CD4-positive, CD25-positive, alpha-beta regulatory T cell (primary cell): ENCODE measurements at regions not wholly inside any gene's neighbourhood (a gene's known extent, or its start where the extent isn't known, plus 50 kb on each side); places are given as distances from the start of the nearest gene placed in this dataset.

ENCODE experiments used
- ATAC-seq, 2 donors: fragments of 150-1000 bp; cut with Tn5 transposase; one replicate each; pipeline ENCODE4 v1.10.0; 2021; ENCODE audit warnings: low read depth in 2 of 2, moderate number of reproducible peaks in 2 of 2, moderate library complexity in 1 of 2
- DNase-seq, 3 donors: peaks; one replicate each; pipeline versions ENCODE4 v3.0.0 to v3.0.0-alpha.2; 2012 to 2022; ENCODE audit warnings: mixed read lengths in 1 of 3
- H3K27ac ChIP-seq: one replicate; pipeline ENCODE4 v1.7.0; 2013; ENCODE audit warnings: mild to moderate bottlenecking, low read length; ENCODE audit not compliant: insufficient read depth, poor library complexity, severe bottlenecking
- H3K27me3 ChIP-seq: one replicate; pipeline ENCODE4 v1.7.0; 2013; ENCODE audit warnings: low read length; ENCODE audit not compliant: control insufficient read depth, insufficient read depth
- H3K36me3 ChIP-seq: one replicate; pipeline ENCODE4 v1.7.0; 2013; ENCODE audit warnings: mild to moderate bottlenecking, low read length, moderate library complexity; ENCODE audit not compliant: control insufficient read depth, insufficient read depth
- H3K4me1 ChIP-seq: 2 replicates; pipeline ENCODE4 v1.7.0; 2013; ENCODE audit warnings: mild to moderate bottlenecking, low read length; ENCODE audit not compliant: insufficient read depth, control insufficient read depth, poor library complexity, severe bottlenecking
- H3K4me3 ChIP-seq: one replicate; pipeline ENCODE4 v1.7.0; 2013; ENCODE audit warnings: low read depth, mild to moderate bottlenecking, low read length, moderate library complexity
- H3K9me3 ChIP-seq, 2 experiments: 1 replicate in 1 of 2; 2 replicates in 1 of 2; pipeline ENCODE4 v1.7.0; 2013; ENCODE audit warnings: low read length in 2 of 2, mild to moderate bottlenecking in 1 of 2, moderate library complexity in 1 of 2; ENCODE audit not compliant: control insufficient read depth in 2 of 2
- H3K27ac Mint-ChIP-seq, 3 donors: one replicate each; pipeline ENCODE4 v1.8.0; 2020 to 2022; ENCODE audit warnings: mild to moderate bottlenecking in 3 of 3, mixed read lengths in 3 of 3, moderate library complexity in 2 of 3
- H3K27me3 Mint-ChIP-seq: one replicate; pipeline ENCODE4 v1.8.0; 2022; ENCODE audit warnings: mild to moderate bottlenecking, mixed read lengths
- H3K36me3 Mint-ChIP-seq: one replicate; pipeline ENCODE4 v1.8.0; 2020; ENCODE audit warnings: mixed read lengths
- H3K4me1 Mint-ChIP-seq, 4 donors: one replicate each; pipeline ENCODE4 v1.8.0; 2020 to 2022; ENCODE audit warnings: mixed read lengths in 4 of 4, mild to moderate bottlenecking in 1 of 4
- H3K4me3 Mint-ChIP-seq, 4 donors: one replicate each; pipeline ENCODE4 v1.8.0; 2020 to 2022; ENCODE audit warnings: mild to moderate bottlenecking in 4 of 4, mixed read lengths in 4 of 4, moderate library complexity in 3 of 4
- H3K9me3 Mint-ChIP-seq, 7 donors: one replicate each; pipeline ENCODE4 v1.8.0; 2020 to 2022; ENCODE audit warnings: mixed read lengths in 7 of 7, mild to moderate bottlenecking in 3 of 7, moderate library complexity in 2 of 7

GRCh38 chr4:23038626-23039491 is 346.1 kb downstream of the GBA3 start:
- Histone ChIP-seq H3K27me3 (no peaks in the 10 kb centered on the region), H3K27ac (no peak overlapping the region), H3K4me3 (no peak overlapping the region), H3K9me3 (peaks cover 0 to 5% of the 10 kb centered on the region in 2 experiments), H3K36me3 (no peaks in the 10 kb centered on the region), H3K4me1 (no peaks in the 10 kb centered on the region)
- H3K36me3 Mint-ChIP-seq, result no peaks in the 10 kb centered on the region
- ATAC-seq, result no peak
- H3K27me3 Mint-ChIP-seq, result no peaks in the 10 kb centered on the region
- no peak overlapping the region for H3K27ac Mint-ChIP-seq
- H3K9me3 Mint-ChIP-seq, result peaks cover 0 to 12% (median 3%) of the 10 kb centered on the region in 7 donors
- H3K4me1 Mint-ChIP-seq, result no peaks in the 10 kb centered on the region
- H3K4me3 Mint-ChIP-seq, result no peak overlapping the region
- no peak for DNase-seq

- Histone ChIP-seq H3K4me3 (no peak overlapping the region), H3K27ac (no peak overlapping the region), H3K4me1 (no peaks in the 10 kb centered on the region), H3K9me3 (peaks cover 0 to 5% of the 10 kb centered on the region in 2 experiments), H3K27me3 (no peaks in the 10 kb centered on the region), H3K36me3 (no peaks in the 10 kb centered on the region)
- DNase-seq, result no peak
- Mint-ChIP-seq H3K4me1 (no peaks in the 10 kb centered on the region), H3K36me3 (no peaks in the 10 kb centered on the region), H3K27ac (no peak overlapping the region), H3K9me3 (peaks cover 0 to 7% (median 3%) of the 10 kb centered on the region in 7 donors), H3K27me3 (no peaks in the 10 kb centered on the region), H3K4me3 (no peak overlapping the region)
- ATAC-seq, result no peak
Observed at GRCh38 chr4:23036921-23037495, 344.3 kb downstream of the GBA3 start.

- H3K4me3 Mint-ChIP-seq, result no peak overlapping the region
- no peaks in the 10 kb centered on the region for H3K27me3 Mint-ChIP-seq
- Histone ChIP-seq H3K36me3 (no peaks in the 10 kb centered on the region), H3K4me3 (no peak overlapping the region), H3K9me3 (peaks cover 0 to 5% of the 10 kb centered on the region in 2 experiments), H3K27ac (no peak overlapping the region), H3K27me3 (no peaks in the 10 kb centered on the region), H3K4me1 (no peaks in the 10 kb centered on the region)
- H3K4me1 Mint-ChIP-seq, result no peaks in the 10 kb centered on the region
- H3K36me3 Mint-ChIP-seq, result no peaks in the 10 kb centered on the region
- H3K27ac Mint-ChIP-seq, result no peak overlapping the region
- no peak for ATAC-seq
- DNase-seq, result no peak
- H3K9me3 Mint-ChIP-seq, result peaks cover 0 to 6% (median 3%) of the 10 kb centered on the region in 7 donors
Observed at GRCh38 chr4:23036503-23036902, 343.8 kb downstream of the GBA3 start.

- Mint-ChIP-seq H3K36me3 (no peaks in the 10 kb centered on the region), H3K4me1 (no peaks in the 10 kb centered on the region), H3K9me3 (peaks cover 0 to 6% (median 3%) of the 10 kb centered on the region in 7 donors), H3K27me3 (no peaks in the 10 kb centered on the region), H3K4me3 (no peak overlapping the region), H3K27ac (no peak overlapping the region)
- DNase-seq (no peak), ATAC-seq (no peak)
- no peaks in the 10 kb centered on the region for H3K36me3 ChIP-seq
- no peak overlapping the region for H3K27ac ChIP-seq
- no peak overlapping the region for H3K4me3 ChIP-seq
- no peaks in the 10 kb centered on the region for H3K4me1 ChIP-seq
- H3K9me3 ChIP-seq, result peaks cover 0 to 5% of the 10 kb centered on the region in 2 experiments
- no peaks in the 10 kb centered on the region for H3K27me3 ChIP-seq
Observed at GRCh38 chr4:23035521-23036056, 342.9 kb downstream of the GBA3 start.

GRCh38 chr4:23034731-23035130 is 342.0 kb downstream of the GBA3 start:
- Histone ChIP-seq H3K4me1 (no peaks in the 10 kb centered on the region), H3K27me3 (no peaks in the 10 kb centered on the region), H3K9me3 (peaks cover 0 to 5% of the 10 kb centered on the region in 2 experiments), H3K4me3 (no peak overlapping the region), H3K27ac (no peak overlapping the region), H3K36me3 (no peaks in the 10 kb centered on the region)
- peaks cover 0 to 5% (median 3%) of the 10 kb centered on the region in 7 donors for H3K9me3 Mint-ChIP-seq
- H3K36me3 Mint-ChIP-seq, result no peaks in the 10 kb centered on the region
- H3K4me1 Mint-ChIP-seq, result no peaks in the 10 kb centered on the region
- no peak for DNase-seq
- no peak overlapping the region for H3K27ac Mint-ChIP-seq
- no peaks in the 10 kb centered on the region for H3K27me3 Mint-ChIP-seq
- no peak for ATAC-seq
- H3K4me3 Mint-ChIP-seq, result no peak overlapping the region

GRCh38 chr4:23033796-23034195 is 341.1 kb downstream of the GBA3 start:
- Histone ChIP-seq H3K9me3 (peaks cover 0 to 5% of the 10 kb centered on the region in 2 experiments), H3K36me3 (no peaks in the 10 kb centered on the region), H3K27ac (no peak overlapping the region), H3K4me1 (no peaks in the 10 kb centered on the region), H3K4me3 (no peak overlapping the region), H3K27me3 (no peaks in the 10 kb centered on the region)
- Mint-ChIP-seq H3K27ac (no peak overlapping the region), H3K27me3 (no peaks in the 10 kb centered on the region), H3K36me3 (no peaks in the 10 kb centered on the region), H3K9me3 (peaks cover 0 to 5% (median 3%) of the 10 kb centered on the region in 7 donors), H3K4me1 (no peaks in the 10 kb centered on the region), H3K4me3 (no peak overlapping the region)
- ATAC-seq (no peak), DNase-seq (no peak)

- Histone ChIP-seq H3K36me3 (no peaks in the 10 kb centered on the region), H3K4me3 (no peak overlapping the region), H3K27me3 (no peaks in the 10 kb centered on the region), H3K4me1 (no peaks in the 10 kb centered on the region), H3K27ac (no peak overlapping the region), H3K9me3 (no peaks in the 10 kb centered on the region)
- Mint-ChIP-seq H3K27me3 (no peaks in the 10 kb centered on the region), H3K4me3 (no peak overlapping the region), H3K27ac (no peak overlapping the region), H3K9me3 (peaks cover 0 to 11% (median 3%) of the 10 kb centered on the region in 7 donors), H3K4me1 (no peaks in the 10 kb centered on the region), H3K36me3 (no peaks in the 10 kb centered on the region)
- DNase-seq, result no peak
- no peak for ATAC-seq
Observed at GRCh38 chr4:23028875-23029274, 336.1 kb downstream of the GBA3 start.
